GM18505 (cell line): ENCODE measurements at regions not wholly inside any gene's neighbourhood (a gene's known extent, or its start where the extent isn't known, plus 50 kb on each side); places are given as distances from the start of the nearest gene placed in this dataset.

ENCODE experiments used
- ATAC-seq: cut with Tn5 transposase; IDR thresholded peaks from one replicate; pipeline ENCODE4 v1.9.1; 2021; ENCODE audit not compliant: unreplicated experiment
- POLR2A ChIP-seq: IDR thresholded peaks from 4 replicates; pipeline ENCODE4 v1.6.1; 2011; ENCODE audit warnings: borderline replicate concordance; ENCODE audit not compliant: insufficient read depth, insufficient read length; ENCODE audit errors: extremely low read depth

- no peak for ATAC-seq
- TF ChIP-seq POLR2A = no peak
Observed at GRCh38 chr18:30929718-30930117, 112.8 kb downstream of the DSC3 start.

GRCh38 chr18:30929065-30929464, 113.5 kb downstream of the DSC3 start:
- ATAC-seq = no peak
- TF ChIP-seq POLR2A = no peak

- ATAC-seq = no peak
Observed at GRCh38 chr18:30927517-30928075, 114.9 kb downstream of the DSC3 start.

GRCh38 chr18:30927042-30927441, 115.5 kb downstream of the DSC3 start:
- TF ChIP-seq POLR2A = no peak
- no peak for ATAC-seq

More at GRCh38 chr18:30927517-30928075, 114.9 kb downstream of the DSC3 start:
- TF ChIP-seq POLR2A = no peak

GRCh38 chr18:30925795-30926194, 116.7 kb downstream of the DSC3 start:
- ATAC-seq = no peak
- TF ChIP-seq POLR2A = no peak

GRCh38 chr18:30920757-30921156, 121.8 kb downstream of the DSC3 start:
- ATAC-seq = no peak
- TF ChIP-seq POLR2A = no peak

GRCh38 chr18:30920351-30920750, 122.2 kb downstream of the DSC3 start:
- no peak for ATAC-seq
- no peak for TF ChIP-seq POLR2A

- no peak for TF ChIP-seq POLR2A
- ATAC-seq = no peak
Observed at GRCh38 chr18:30917651-30918050, 124.9 kb downstream of the DSC3 start.

- no peak for TF ChIP-seq POLR2A
- ATAC-seq = no peak
Observed at GRCh38 chr18:30915336-30915988, 127.1 kb downstream of the DSC3 start.

- ATAC-seq = no peak
- TF ChIP-seq POLR2A = no peak
Observed at GRCh38 chr18:30908381-30908780, 134.2 kb downstream of the DSC3 start.

- ATAC-seq = no peak
- TF ChIP-seq POLR2A = no peak
Observed at GRCh38 chr18:30903566-30903965, 139.0 kb downstream of the DSC3 start.

GRCh38 chr18:30889519-30890301, 152.8 kb downstream of the DSC3 start:
- ATAC-seq = no peak
- TF ChIP-seq POLR2A = no peak

GRCh38 chr18:30888344-30888743, 154.2 kb downstream of the DSC3 start:
- no peak for TF ChIP-seq POLR2A
- ATAC-seq = no peak

- no peak for TF ChIP-seq POLR2A
- ATAC-seq = no peak
Observed at GRCh38 chr18:30886998-30887397, 155.5 kb downstream of the DSC3 start.
